MM.1S (cell line): ENCODE measurements at regions not wholly inside any gene's neighbourhood (a gene's known extent, or its start where the extent isn't known, plus 50 kb on each side); places are given as distances from the start of the nearest gene placed in this dataset.
"Not testable (repeated sequence)": the region's sequence is repeated elsewhere in the genome, so short reads cannot be mapped to it uniquely, and the experiment has no call there.

ENCODE experiments used
- DNase-seq: peaks from one replicate; pipeline ENCODE4 v3.0.0-alpha.2; 2015
- H2AFZ ChIP-seq: fragments of 300-600 bp; sonication (generic); 2 replicates; pipeline ENCODE4 v1.6.0; 2016; ENCODE audit warnings: antibody characterized with exemption, low read length
- H3F3A ChIP-seq: fragments of 300-600 bp; sonication (generic); 2 replicates; pipeline ENCODE4 v1.6.1; 2016; ENCODE audit warnings: mild to moderate bottlenecking, antibody characterized with exemption, low read length, moderate library complexity, mixed read lengths; ENCODE audit not compliant: insufficient read depth
- H3K27ac ChIP-seq: fragments of 300-600 bp; sonication (generic); 2 replicates; pipeline ENCODE4 v1.5.1; 2016; ENCODE audit warnings: mild to moderate bottlenecking, low read length
- H3K27me3 ChIP-seq: fragments of 300-600 bp; sonication (generic); replicated peaks from 2 replicates; pipeline ENCODE4 v1.6.0; 2016; ENCODE audit warnings: low read length; ENCODE audit not compliant: insufficient read depth
- H3K36me3 ChIP-seq: fragments of 300-600 bp; sonication (generic); replicated peaks from 2 replicates; pipeline ENCODE4 v1.6.1; 2016; ENCODE audit warnings: mild to moderate bottlenecking, low read length, mixed read lengths; ENCODE audit not compliant: insufficient read depth
- H3K4me1 ChIP-seq: fragments of 300-600 bp; sonication (generic); 2 replicates; pipeline ENCODE4 v1.6.1; 2016; ENCODE audit warnings: low read length, mixed read lengths
- H3K4me2 ChIP-seq: fragments of 300-600 bp; sonication (generic); 2 replicates; pipeline ENCODE4 v1.6.0; 2016; ENCODE audit warnings: low read depth, low read length
- H3K4me3 ChIP-seq: fragments of 300-600 bp; sonication (generic); 2 replicates; pipeline ENCODE4 v1.5.1; 2016; ENCODE audit warnings: low read length, mixed read lengths
- H3K79me2 ChIP-seq: fragments of 300-600 bp; sonication (generic); 2 replicates; pipeline ENCODE4 v1.6.1; 2016; ENCODE audit warnings: mixed run types, low read length, mixed read lengths
- H3K9ac ChIP-seq: fragments of 300-600 bp; sonication (generic); 2 replicates; pipeline ENCODE4 v1.6.1; 2016; ENCODE audit warnings: low read length, mixed read lengths
- H3K9me2 ChIP-seq: fragments of 300-600 bp; sonication (generic); replicated peaks from 2 replicates; pipeline ENCODE4 v1.6.1; 2016; ENCODE audit warnings: mild to moderate bottlenecking, low read length, mixed read lengths; ENCODE audit not compliant: insufficient read depth
- H3K9me3 ChIP-seq: fragments of 300-600 bp; sonication (generic); replicated peaks from 2 replicates; pipeline ENCODE4 v1.6.1; 2016; ENCODE audit warnings: mild to moderate bottlenecking, low read length, mixed read lengths; ENCODE audit not compliant: insufficient read depth
- H4K20me1 ChIP-seq: fragments of 300-600 bp; sonication (generic); 2 replicates; pipeline ENCODE4 v1.6.1; 2016; ENCODE audit warnings: mild to moderate bottlenecking, low read length, moderate library complexity, mixed read lengths; ENCODE audit not compliant: insufficient read depth
- EZH2 ChIP-seq: fragments of 300-600 bp; sonication (generic); optimal IDR thresholded peaks from 2 replicates; pipeline ENCODE3; 2017; ENCODE audit warnings: low read depth, mild to moderate bottlenecking, antibody characterized with exemption, low read length, mixed read lengths
- EZH2phosphoT487 ChIP-seq: fragments of 300-600 bp; sonication (generic); IDR thresholded peaks from 2 replicates; pipeline ENCODE4 v1.6.1; 2018; ENCODE audit warnings: antibody characterized with exemption, low read length
- TF ChIP-seq, protein P1 (sequence below): fragments of 300-600 bp; sonication (generic); IDR thresholded peaks from 2 replicates; pipeline ENCODE4 v1.5.1; 2016; ENCODE audit warnings: antibody characterized with exemption, low read length, mixed read lengths

DNA sequence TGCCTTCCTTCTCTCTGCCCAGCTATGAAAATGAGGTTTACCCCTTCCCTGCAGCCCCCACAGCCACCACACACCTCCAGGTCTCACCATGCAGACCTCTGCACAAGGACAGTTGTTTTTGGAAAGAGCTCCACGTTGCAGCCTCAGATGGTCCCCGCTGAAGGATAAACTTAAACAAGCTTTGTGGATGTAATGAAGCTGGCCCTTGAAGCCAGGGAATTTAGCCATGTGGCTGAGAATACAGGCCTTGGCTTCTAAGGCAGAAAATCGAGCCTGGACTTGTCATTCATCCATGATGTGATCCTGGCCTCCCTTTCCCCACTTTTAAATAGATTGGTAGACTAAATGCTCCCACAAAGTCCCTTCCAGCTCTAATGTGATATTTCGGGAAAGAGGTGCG is 79.4 kb downstream of the TBX3 start:
- H3K9me3 ChIP-seq: no peaks in the 10 kb centered on the region
- no peak overlapping the region for H3K4me3 ChIP-seq
- no peaks in the 10 kb centered on the region for H4K20me1 ChIP-seq
- no peaks in the 10 kb centered on the region for H3K79me2 ChIP-seq
- H3K9ac ChIP-seq: no peak overlapping the region
- no peaks in the 10 kb centered on the region for H3K27me3 ChIP-seq
- H2AFZ ChIP-seq: no peak overlapping the region
- H3K36me3 ChIP-seq: no peaks in the 10 kb centered on the region
- no peak overlapping the region for H3K27ac ChIP-seq
- no peak overlapping the region for H3K4me2 ChIP-seq
- no peak for TF ChIP-seq EZH2phosphoT487
- TF ChIP-seq, protein P1, sequence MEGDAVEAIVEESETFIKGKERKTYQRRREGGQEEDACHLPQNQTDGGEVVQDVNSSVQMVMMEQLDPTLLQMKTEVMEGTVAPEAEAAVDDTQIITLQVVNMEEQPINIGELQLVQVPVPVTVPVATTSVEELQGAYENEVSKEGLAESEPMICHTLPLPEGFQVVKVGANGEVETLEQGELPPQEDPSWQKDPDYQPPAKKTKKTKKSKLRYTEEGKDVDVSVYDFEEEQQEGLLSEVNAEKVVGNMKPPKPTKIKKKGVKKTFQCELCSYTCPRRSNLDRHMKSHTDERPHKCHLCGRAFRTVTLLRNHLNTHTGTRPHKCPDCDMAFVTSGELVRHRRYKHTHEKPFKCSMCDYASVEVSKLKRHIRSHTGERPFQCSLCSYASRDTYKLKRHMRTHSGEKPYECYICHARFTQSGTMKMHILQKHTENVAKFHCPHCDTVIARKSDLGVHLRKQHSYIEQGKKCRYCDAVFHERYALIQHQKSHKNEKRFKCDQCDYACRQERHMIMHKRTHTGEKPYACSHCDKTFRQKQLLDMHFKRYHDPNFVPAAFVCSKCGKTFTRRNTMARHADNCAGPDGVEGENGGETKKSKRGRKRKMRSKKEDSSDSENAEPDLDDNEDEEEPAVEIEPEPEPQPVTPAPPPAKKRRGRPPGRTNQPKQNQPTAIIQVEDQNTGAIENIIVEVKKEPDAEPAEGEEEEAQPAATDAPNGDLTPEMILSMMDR: no peak
- TF ChIP-seq EZH2: no peak
- H3K9me2 ChIP-seq: no peaks in the 10 kb centered on the region
- DNase-seq: no peak
- H3F3A ChIP-seq: no peaks in the 10 kb centered on the region
- H3K4me1 ChIP-seq: no peaks in the 10 kb centered on the region

DNA sequence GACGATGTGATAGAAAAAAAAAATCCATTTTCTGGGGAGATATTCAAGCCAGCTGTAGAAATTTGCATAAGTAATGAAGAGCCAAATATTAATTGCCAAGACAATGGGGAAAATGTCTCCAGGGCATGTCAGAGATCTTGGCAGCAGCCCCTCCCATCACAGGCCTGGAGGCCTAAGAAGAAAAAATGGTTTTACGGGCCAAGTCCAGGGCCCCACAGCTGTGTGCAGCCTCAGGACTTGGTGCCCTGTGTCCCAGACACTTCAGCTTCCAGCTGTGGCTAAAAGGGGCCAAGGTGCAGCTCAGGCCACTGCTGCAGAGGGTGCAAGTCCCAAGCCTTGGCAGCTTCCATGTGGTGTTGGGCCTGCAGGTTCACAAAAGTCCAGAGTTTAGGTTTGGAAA is 83.4 kb downstream of the TBX3 start:
- not testable (repeated sequence) for H4K20me1 ChIP-seq, H2AFZ ChIP-seq, H3K9me3 ChIP-seq, H3K27me3 ChIP-seq, H3K4me1 ChIP-seq, DNase-seq, H3K4me3 ChIP-seq, H3K4me2 ChIP-seq, H3K9me2 ChIP-seq, H3K9ac ChIP-seq, H3F3A ChIP-seq, H3K27ac ChIP-seq, H3K36me3 ChIP-seq, H3K79me2 ChIP-seq

DNA sequence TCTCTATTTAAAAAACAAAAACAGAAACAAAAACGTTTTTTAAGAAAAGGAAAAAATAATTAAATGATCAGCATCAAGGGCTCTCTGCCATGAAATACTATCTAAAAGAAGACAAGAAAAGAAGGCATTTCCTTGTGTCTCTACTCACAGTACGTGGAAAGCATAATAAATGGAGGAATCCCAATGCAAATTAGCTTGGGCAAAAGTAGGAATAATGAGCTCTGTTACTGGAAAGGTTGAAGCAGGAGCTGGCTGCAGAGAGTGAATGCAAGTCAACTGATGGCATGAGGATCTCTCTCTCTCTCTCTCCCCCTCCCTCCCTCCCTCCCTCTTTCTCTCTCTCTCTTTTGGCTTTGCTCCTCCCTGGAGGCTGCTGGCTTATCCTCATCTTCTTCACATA is 85.9 kb downstream of the TBX3 start:
- DNase-seq: no peak
- Histone ChIP-seq H3F3A (no peaks in the 10 kb centered on the region), H3K4me1 (no peaks in the 10 kb centered on the region), H3K27me3 (no peaks in the 10 kb centered on the region), H3K36me3 (no peaks in the 10 kb centered on the region), H3K9me2 (no peaks in the 10 kb centered on the region), H2AFZ (no peak overlapping the region), H3K4me3 (no peak overlapping the region), H3K4me2 (no peak overlapping the region), H3K79me2 (no peaks in the 10 kb centered on the region), H3K27ac (no peak overlapping the region), H3K9me3 (no peaks in the 10 kb centered on the region), H4K20me1 (no peaks in the 10 kb centered on the region), H3K9ac (no peak overlapping the region)
- no peak for TF ChIP-seq EZH2
- no peak for TF ChIP-seq EZH2phosphoT487
- TF ChIP-seq, protein P1: no peak

DNA sequence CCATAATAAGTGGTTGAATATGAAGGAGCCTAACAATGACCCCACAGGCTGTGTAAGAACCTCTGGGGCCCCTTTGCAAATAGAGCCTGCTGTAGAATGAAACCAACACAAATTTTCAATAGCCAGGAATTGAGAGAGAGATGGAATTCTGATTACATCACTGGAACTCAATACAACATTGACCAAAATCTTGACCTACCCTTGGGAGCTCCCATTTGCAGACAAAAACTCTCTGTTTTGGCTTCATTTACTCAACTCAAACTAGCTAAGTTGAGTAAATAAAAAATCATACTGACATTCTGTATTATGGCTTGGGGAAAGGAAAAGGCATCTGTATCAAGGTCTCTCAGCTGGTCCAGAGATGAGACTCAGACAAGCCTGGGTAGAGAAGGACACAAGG is 91.0 kb downstream of the TBX3 start:
- H3K27me3 ChIP-seq: no peaks in the 10 kb centered on the region
- H3K4me1 ChIP-seq: no peaks in the 10 kb centered on the region
- DNase-seq: no peak
- no peak overlapping the region for H3K27ac ChIP-seq
- no peaks in the 10 kb centered on the region for H3K9me2 ChIP-seq
- no peaks in the 10 kb centered on the region for H3K36me3 ChIP-seq
- H2AFZ ChIP-seq: no peak overlapping the region
- H3K4me3 ChIP-seq: no peak overlapping the region
- H3K79me2 ChIP-seq: no peaks in the 10 kb centered on the region
- H3K9ac ChIP-seq: no peak overlapping the region
- H3K9me3 ChIP-seq: no peaks in the 10 kb centered on the region
- no peaks in the 10 kb centered on the region for H3F3A ChIP-seq
- TF ChIP-seq, protein P1: no peak
- TF ChIP-seq EZH2: no peak
- no peak for TF ChIP-seq EZH2phosphoT487
- H4K20me1 ChIP-seq: no peaks in the 10 kb centered on the region
- no peak overlapping the region for H3K4me2 ChIP-seq
